ENCODE measurements at regions not wholly inside any gene's neighbourhood (a gene's known extent, or its start where the extent isn't known, plus 50 kb on each side); places are given as distances from the start of the nearest gene placed in this dataset.

DNA sequence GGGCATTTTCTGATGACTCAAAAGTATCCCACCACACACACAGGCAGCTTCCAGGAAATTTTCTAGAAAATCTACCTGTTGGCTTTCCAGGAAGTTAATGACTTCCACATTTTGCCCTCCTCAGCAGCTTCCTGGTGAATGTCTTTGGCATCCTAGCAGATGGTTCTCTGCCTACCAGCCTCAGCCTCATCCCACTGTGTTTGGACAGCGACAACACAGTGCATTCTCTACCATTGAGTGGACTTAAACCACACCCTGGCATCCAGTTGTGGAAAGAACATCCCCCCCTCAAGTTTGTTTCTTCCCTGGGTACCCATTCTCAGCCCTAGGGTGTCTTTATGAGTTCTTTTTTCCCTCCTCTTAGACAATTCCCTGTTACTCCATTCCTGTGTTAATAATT, 50.8 kb upstream of the GADL1 start:
- DNase-seq: no peak

GRCh38 chr3:30948426-30948825, 54.0 kb upstream of the GADL1 start:
- DNase-seq: no peak

- no peak for DNase-seq
Measured at GRCh38 chr3:30951826-30952225, 57.4 kb upstream of the GADL1 start.

DNA sequence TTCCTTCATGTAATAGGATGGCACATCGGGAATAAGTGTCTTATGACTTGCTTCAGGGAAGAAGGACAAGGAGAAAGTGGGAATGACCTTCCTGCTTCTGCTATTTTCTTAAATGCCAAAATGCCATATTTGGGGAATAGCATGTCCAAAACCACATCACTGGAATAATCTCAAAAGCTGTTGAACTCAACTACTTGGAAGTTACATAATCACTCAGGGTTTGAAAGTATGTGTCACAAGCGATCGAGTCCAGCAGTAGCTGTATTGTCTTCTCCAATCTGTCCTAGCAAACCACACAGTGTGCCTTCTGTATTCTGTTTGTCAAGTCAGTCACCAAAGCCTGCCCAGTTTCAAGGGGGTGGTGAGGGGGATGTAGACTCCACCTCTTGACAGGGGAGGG, 58.3 kb upstream of the GADL1 start:
- no peak for DNase-seq

DNA sequence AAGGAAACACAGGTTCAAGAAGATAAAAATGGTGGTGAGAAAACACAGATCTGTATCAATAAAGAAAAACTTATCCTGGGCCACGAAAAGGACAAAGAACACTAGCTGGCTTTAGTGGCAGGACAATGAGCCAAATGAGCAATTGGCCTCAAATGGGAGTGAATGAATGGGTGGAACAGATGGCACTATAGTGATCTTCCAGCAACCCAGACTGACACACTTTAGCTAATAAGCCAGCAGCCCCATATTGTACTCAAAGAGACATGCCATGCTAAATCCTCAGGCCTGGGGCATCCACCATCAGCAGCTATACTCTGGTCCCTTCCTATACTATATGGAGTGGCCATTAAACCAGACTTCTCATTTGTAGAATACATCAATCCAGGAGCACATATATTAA, 60.0 kb upstream of the GADL1 start:
- DNase-seq: no peak

DNA sequence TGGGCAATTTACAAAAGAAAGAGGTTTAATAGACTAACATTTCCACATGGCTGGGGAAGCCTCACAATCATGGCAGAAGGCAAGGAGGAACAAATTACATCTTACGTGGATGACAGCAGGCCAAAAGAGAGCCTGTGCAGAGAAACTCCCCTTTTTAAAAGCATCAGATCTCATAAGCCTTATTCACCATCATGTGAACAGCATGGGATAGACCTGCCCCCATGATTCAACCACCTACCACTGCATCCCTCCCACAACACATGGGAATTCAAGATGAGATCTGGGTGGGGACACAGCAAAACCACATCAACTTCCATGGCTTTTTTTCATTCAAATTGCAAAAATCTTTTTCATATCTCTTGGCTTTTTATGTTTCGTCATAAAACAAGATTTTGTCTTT, 67.6 kb upstream of the GADL1 start:
- no peak for DNase-seq

DNA sequence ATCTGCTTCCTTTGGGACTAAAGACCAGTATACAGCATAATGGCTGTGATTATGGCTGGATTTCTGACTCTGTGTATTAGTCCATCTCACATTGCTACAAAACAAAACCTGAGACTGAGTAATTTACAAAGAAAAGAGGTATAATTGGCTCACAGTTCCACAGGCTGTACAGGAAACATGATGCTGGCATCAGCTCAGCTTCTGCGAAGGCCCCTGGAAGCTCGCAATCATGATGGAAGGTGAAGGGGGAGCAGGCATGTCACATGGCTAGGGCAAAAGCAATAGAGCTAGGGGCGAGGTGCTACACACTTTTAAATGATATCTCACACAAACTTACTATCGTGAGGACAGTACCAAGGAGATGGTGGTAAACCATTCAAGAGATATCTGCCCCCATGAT, 68.0 kb upstream of the GADL1 start:
- DNase-seq: no peak

DNA sequence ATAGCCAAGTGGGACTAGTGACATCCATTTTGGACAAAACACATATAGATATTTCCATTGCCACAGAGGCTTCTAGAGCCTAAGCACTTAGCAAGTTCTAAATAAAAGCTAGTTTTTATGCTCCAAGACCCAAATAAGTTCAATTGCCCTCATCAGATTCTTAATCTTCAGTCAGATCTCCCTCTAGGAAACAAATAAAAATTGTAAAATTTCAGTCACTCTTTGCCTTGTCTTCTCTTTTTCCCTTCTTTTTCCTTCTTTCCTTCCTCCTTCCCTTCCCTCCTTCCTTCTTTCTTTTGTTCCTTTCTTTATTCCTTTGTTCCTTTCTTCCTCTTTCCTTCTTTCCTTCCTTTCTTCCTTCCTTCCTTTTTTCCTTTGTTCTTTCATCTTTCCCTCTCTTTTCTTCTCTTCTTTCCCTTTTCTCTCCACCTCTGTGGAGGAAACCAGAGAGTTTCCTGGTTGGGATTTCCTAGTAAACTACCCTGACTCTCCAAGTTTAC, 68.8 kb upstream of the GADL1 start:
- DNase-seq: no peak

DNA sequence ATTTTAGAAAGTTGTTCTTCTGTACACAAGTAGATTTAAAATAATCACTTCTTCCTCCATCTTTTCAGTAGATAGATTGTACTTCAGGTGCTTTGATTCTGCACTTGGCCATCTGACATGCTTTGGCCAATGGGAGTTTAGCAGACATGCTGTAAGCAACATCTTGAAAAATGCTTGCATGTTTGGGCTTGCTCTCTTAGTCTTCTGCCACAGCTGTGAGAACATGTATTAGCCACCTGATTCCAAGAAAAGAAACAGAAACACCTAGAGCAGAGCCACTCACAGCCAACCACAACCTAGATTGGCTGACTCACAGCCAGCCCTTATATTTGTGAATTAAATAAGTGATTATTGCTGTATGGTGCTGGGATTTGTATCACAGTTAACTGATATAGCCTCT, 70.2 kb upstream of the GADL1 start:
- no peak for DNase-seq

- DNase-seq: no peak
Measured at GRCh38 chr3:30966896-30967295, 72.4 kb upstream of the GADL1 start.

- DNase-seq: no peak
Measured at GRCh38 chr3:30970183-30970582, 75.7 kb upstream of the GADL1 start.

DNA sequence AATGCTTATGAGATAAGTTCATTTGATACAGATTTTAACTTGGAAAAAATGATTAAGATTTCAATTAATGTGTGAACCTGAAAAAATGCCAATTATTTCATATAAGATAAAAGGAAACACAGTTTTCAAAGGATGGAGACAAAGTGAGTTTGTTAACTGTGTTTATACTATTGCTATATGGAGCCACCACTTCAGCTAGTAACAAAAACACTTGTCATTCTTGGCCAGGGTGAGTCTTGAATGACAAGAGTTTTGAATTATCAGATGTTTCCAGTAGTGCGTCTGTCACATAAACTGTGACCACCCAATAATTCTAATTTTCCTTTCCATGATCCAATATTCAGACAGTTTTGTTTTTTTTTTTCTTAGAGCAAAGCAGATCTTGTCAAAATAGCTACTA, 78.0 kb upstream of the GADL1 start:
- no peak for DNase-seq

DNA sequence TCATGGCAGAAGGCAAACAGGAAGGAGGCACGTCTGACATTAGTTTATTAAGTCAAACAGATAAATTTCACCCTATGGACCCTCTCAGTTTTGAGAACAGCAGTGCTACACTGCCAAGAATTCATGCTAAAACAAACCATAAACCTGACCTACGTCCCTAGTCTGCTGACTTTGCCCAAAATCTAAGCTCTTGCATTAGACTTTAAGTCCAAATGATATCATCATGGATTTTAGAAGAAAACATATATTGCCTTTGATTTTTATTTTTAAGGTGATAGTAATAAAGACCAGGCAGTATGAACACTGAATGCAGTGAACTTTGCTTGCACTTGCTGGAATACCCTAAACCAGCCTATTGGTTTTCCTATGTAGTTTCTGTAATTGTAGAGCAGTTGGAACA, 79.6 kb upstream of the GADL1 start:
- DNase-seq: no peak

- DNase-seq: no peak
Measured at GRCh38 chr3:30977592-30977991, 83.1 kb upstream of the GADL1 start.

DNA sequence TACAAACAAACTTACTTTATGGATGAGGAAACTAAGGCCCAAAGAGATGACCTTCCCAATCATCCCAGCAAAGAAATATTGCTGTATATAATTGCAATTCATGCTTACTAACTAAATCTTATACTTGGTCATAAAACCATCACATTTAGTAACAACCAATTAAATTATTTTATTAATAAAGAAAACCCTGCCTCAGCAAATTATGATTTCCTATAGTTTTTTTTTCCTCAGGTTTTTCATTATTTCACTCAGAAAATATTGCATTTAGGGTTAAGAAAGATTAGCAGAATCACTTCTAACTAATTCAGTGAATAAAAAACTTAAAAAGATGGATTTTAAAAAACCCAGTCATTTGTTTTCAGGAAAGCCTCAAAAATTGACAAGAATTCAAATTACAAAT, 86.5 kb upstream of the GADL1 start:
- DNase-seq: no peak

- no peak for DNase-seq
Measured at GRCh38 chr3:30982416-30983075, 88.1 kb upstream of the GADL1 start.

DNA sequence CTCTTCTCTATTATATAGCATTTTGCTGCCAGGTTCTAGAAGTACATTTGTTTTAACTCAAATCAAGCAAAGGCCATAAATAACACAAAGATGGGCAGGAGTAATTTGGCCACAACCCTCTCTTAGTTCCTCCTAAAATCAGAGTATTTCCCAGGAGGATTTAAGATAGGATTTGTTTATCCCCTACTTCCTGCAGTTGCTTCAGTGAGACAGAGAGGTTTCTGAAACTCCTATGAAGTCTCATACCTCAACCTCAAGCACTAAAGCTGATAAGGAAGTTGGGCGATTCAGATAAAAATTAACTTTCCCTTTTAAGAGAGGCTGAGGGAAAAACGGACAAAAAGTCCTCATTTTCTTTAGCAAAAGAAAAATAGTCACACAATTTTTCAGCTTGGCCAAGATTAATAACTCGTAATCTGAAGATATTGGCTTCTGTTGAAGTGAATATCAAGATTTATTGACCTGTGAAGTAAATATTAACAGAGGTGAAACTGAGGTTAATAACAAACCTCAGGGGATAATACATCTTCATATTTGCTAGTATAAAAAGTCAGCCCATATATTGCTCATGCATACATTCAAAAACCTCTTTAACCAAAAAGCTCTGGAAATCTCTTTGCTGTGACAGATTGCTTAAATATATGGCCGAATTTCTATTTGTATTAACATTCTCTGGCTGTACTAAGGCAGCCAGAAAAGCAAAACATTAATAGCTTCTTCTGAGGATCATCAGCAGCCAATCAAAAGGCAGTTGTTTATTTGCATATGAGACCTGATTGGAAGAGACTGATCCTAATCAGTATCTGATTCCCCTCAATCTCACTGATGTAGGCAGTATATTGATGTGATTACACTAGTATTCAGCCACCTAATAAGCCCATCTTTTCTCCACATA, 90.6 kb upstream of the GADL1 start:
- no peak for DNase-seq

DNA sequence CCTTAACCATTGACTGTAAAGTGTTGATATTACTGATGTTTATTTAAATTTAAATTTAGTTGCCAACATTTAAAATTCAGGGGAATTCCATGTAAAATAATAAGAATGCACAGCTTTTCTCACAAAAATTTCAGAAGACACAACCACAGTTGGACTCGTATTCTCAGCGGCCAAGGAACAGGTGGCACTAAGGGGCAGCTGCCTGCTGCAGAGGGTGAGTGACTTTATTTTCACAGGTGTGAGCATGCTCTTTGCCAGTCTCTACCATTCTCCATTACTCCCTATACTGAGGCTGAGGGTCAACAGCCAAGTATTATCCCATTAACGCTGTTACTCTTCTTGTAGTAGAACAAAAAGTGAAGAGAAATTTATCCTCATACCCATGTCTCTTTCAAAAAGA, 92.1 kb upstream of the GADL1 start:
- no peak for DNase-seq

- DNase-seq: no peak
Measured at GRCh38 chr3:30988769-30989168, 94.3 kb upstream of the GADL1 start.

- no peak for DNase-seq
Measured at GRCh38 chr3:30989276-30990030, 95.0 kb upstream of the GADL1 start.

- DNase-seq: no peak
Measured at GRCh38 chr3:30996467-30996866, 102.0 kb upstream of the GADL1 start.

- DNase-seq: no peak
Measured at GRCh38 chr3:31002730-31003129, 108.3 kb upstream of the GADL1 start.

DNA sequence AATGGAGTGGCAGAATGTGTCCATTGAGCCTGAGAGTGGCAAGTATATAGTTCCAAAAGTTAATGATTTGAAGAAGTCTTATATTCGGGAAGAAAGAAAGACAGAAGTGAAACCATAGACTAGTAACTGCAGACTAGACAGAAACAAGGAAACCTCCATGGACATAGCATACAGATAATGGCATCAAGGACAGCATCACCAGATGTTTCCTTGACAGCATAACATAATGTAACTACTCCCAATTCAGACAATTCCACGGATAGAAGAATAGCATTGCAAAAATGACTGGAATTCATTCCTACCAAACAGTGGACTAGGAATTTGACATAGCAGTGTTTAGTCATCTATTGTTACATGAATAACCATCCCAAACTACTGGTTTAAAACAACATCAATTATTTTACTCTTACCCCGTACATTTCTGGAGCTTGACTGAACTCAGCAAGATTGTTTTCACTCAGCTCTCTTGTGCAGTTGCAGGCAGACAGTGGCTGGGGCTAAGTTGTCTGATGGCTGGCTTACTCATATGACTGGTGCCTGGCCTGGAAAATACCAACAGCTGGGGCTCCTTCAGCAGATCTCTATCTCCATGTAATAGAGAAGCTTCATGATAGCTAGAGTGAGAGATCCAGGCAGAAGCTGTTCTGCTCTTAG, 109.7 kb upstream of the GADL1 start:
- no peak for DNase-seq

Measured in activated CD8-positive, alpha-beta memory T cell treated with anti-CD3 and anti-CD28 coated beads, Interleukin-2, amount 50 U/mL, for 4 hours (primary cell).